Heart right ventricle (tissue), 16 donors: ENCODE measurements at regions not wholly inside any gene's neighbourhood (a gene's known extent, or its start where the extent isn't known, plus 50 kb on each side); places are given as distances from the start of the nearest gene placed in this dataset.

Experiments
- ATAC-seq, 8 donors: fragments of 200-7000 bp; cut with Tn5 transposase; one replicate each; pipeline ENCODE4 v1.9.1; 2020; ENCODE audit warnings: mild to moderate bottlenecking in 8 of 8, moderate library complexity in 8 of 8, moderate number of reproducible peaks in 1 of 8
- DNase-seq, 2 donors: peaks; one replicate each; pipeline ENCODE4 v3.0.0-alpha.2; 2020
- H3K27ac ChIP-seq, 10 donors: fragments of 200-600 bp; sonication (generic) in 2 of 10; one replicate each; pipeline versions ENCODE4 v1.5.0 to v1.8.0; 2020 to 2022; ENCODE audit warnings: mild to moderate bottlenecking in 3 of 10
- H3K27me3 ChIP-seq, 7 donors: fragments of 200-600 bp; one replicate each; pipeline ENCODE4 v1.8.0; 2021 to 2022; ENCODE audit warnings: mild to moderate bottlenecking in 2 of 7
- H3K36me3 ChIP-seq, 9 donors: fragments of 200-600 bp; sonication (generic) in 1 of 9; one replicate each; pipeline versions ENCODE4 v1.5.0 to v1.8.0; 2020 to 2022; ENCODE audit warnings: mild to moderate bottlenecking in 2 of 9
- H3K4me1 ChIP-seq, 9 donors: fragments of 200-600 bp; sonication (generic) in 1 of 9; one replicate each; pipeline versions ENCODE4 v1.5.0 to v1.8.0; 2020 to 2022; ENCODE audit warnings: mild to moderate bottlenecking in 4 of 9
- H3K4me3 ChIP-seq, 10 donors: fragments of 200-600 bp; sonication (generic) in 2 of 10; one replicate each; pipeline versions ENCODE4 v1.5.0 to v1.8.0; 2020 to 2022; ENCODE audit warnings: mild to moderate bottlenecking in 7 of 10, moderate library complexity in 2 of 10
- H3K9me3 ChIP-seq, 11 donors: fragments of 200-600 bp in 10 of 11; sonication (generic) in 2 of 11; one replicate each; pipeline versions ENCODE4 v1.5.0 to v1.8.0; 2013 to 2022; ENCODE audit warnings: mild to moderate bottlenecking in 2 of 11, control low read depth in 1 of 11, moderate library complexity in 1 of 11
- WGBS, 2 donors: extraction: QIAGEN DNeasy Blood & Tissue Kit; methylation state at CpG; one replicate each; pipeline ENCODE4 v1.1.7; 2013; ENCODE audit warnings: inconsistent platforms in 1 of 2; 5-methylcytosine and 5-hydroxymethylcytosine counted together
- intact Hi-C, 10 donors: fragments of 100-400 bp; cut with DNase I; formaldehyde crosslinking; loops; one replicate each; pipeline versions ENCODE4 v1.11.1 to v1.14.2; 2022
- TF ChIP-seq, protein P1 (sequence below), 9 donors: fragments of 200-600 bp; sonication (generic) in 2 of 9; IDR thresholded peaks; one replicate each; pipeline versions ENCODE4 v1.5.0 to v1.8.0; 2021 to 2022; ENCODE audit warnings: antibody characterized with exemption in 9 of 9, mild to moderate bottlenecking in 5 of 9, moderate library complexity in 1 of 9
- donor health status: Arrhythmogenic right ventricular cardiomyopathy.
- donor health status: ischemic (EF 13 %, LVEDD 7.1; RV severe dilation, severe dysfunction).
- donor health status: healthy with polysubstance abuse.
- donor health status: DM: no; HTN: yes; CAD: no.
- donor health status: DM: no; HTN: no; CAD: no.
- donor health status: ischemic (EF 25% LVEDD 6.9; RV normal size, moderate dysfunction).
- donor health status: ischemic (EF 25% LVEDD 5.7; RV mildly dilated, moderate dysfunction).
- donor health status: healthy.
- donor health status: DM: yes; HTN: yes; CAD: no.
- donor health status: Ischemic cardiomyopathy.
- donor health status: ischemic (EF 35%, LVEDD 5.7; RV mildly dilated, moderate dysfunction).
- donor health status: nonischemic (EF 11% LVEDD 7.7; RV severe dilation, severe dysfunction).
- donor health status: DM: yes; HTN: yes; CAD: no.
- donor health status: PGD.
- donor health status: ischemic (EF 29% LVEDD 5.4; RV normal size, mild dysfunction).
- donor health status: nonischemic (EF 23%, LVEDD 6.1; RV moderate dilation, normal function).

DNA sequence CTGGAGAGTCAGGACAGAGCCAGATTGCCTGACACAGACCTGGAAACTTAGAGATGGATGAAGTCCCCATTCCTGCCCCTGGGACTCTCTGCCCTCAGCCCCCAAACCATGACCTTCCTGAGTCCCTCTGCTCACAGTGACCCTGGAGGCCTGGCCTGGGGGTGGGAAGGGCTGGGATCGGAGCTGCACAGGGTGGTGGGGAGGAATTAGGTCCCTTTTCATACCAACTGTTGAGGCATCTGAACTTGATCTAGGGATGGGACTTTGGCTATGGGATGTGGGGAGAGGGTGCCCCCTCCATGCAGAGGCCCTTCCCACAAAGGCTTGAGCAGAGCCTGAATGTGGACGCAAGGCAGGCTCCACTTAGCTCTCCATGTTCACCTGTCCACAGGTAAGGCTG is 144.1 kb downstream of the MRPL14 start:
- H3K4me1 ChIP-seq: peaks cover 0 to 31% (median 4%) of the 10 kb centered on the region in 9 donors
- WGBS, 2 donors: 47 to 94% methylated on average over 2 of the region's 2 CpGs
- H3K27ac ChIP-seq: peak overlapping the region in 2 of 10 donors; percentile 39 to 41
- H3K27me3 ChIP-seq: peaks cover 0 to 4% (median 0%) of the 10 kb centered on the region in 7 donors
- H3K36me3 ChIP-seq: no peaks in the 10 kb centered on the region
- ATAC-seq: peak in 1 of 8 donors; percentile 6
- no peak overlapping the region for H3K4me3 ChIP-seq
- no peaks in the 10 kb centered on the region for H3K9me3 ChIP-seq
- intact Hi-C loops: no loop called here
- TF ChIP-seq, protein P1, sequence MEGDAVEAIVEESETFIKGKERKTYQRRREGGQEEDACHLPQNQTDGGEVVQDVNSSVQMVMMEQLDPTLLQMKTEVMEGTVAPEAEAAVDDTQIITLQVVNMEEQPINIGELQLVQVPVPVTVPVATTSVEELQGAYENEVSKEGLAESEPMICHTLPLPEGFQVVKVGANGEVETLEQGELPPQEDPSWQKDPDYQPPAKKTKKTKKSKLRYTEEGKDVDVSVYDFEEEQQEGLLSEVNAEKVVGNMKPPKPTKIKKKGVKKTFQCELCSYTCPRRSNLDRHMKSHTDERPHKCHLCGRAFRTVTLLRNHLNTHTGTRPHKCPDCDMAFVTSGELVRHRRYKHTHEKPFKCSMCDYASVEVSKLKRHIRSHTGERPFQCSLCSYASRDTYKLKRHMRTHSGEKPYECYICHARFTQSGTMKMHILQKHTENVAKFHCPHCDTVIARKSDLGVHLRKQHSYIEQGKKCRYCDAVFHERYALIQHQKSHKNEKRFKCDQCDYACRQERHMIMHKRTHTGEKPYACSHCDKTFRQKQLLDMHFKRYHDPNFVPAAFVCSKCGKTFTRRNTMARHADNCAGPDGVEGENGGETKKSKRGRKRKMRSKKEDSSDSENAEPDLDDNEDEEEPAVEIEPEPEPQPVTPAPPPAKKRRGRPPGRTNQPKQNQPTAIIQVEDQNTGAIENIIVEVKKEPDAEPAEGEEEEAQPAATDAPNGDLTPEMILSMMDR (IDR thresholded peaks at IDR 0.05): no peak
- DNase-seq: no peak

DNA sequence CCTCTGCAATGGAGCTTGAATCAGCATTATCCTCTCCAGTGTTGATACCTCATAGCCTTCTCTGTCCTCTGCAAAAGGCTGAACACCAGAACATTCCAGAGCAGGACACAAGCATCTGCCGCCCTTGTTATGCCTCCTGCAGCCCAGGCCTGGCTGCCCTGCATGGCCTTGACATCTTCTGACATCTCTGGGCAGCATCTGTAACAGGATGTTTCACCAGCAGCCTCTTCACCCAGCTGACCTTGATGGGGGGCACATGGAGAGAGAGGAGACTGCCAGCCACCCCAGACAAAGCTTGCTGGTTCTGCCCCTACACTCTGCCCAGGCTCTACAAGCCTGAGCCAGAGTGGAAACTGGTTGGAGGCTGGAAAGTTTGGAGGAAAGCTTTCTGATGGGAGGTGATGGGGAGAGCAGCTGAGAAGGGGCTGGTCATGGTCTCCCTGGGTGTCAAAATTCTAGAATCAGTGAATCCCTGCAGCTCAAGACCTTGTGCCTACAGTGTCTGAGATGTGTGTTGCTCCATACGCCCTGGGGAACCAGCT is 145.1 kb downstream of the MRPL14 start:
- H3K4me3 ChIP-seq: no peak overlapping the region
- H3K9me3 ChIP-seq: no peaks in the 10 kb centered on the region
- no peak for ATAC-seq
- H3K36me3 ChIP-seq: no peaks in the 10 kb centered on the region
- DNase-seq: no peak
- intact Hi-C loops: no loop called here
- 50% methylated on average over 2 of the region's 2 CpGs for WGBS, 2 donors
- H3K27ac ChIP-seq: peak overlapping the region in 2 of 10 donors; percentile 39 to 41
- TF ChIP-seq, protein P1 (IDR thresholded peaks at IDR 0.05): no peak
- peaks cover 0 to 21% (median 4%) of the 10 kb centered on the region in 9 donors for H3K4me1 ChIP-seq
- peaks cover 0 to 4% (median 0%) of the 10 kb centered on the region in 7 donors for H3K27me3 ChIP-seq

DNA sequence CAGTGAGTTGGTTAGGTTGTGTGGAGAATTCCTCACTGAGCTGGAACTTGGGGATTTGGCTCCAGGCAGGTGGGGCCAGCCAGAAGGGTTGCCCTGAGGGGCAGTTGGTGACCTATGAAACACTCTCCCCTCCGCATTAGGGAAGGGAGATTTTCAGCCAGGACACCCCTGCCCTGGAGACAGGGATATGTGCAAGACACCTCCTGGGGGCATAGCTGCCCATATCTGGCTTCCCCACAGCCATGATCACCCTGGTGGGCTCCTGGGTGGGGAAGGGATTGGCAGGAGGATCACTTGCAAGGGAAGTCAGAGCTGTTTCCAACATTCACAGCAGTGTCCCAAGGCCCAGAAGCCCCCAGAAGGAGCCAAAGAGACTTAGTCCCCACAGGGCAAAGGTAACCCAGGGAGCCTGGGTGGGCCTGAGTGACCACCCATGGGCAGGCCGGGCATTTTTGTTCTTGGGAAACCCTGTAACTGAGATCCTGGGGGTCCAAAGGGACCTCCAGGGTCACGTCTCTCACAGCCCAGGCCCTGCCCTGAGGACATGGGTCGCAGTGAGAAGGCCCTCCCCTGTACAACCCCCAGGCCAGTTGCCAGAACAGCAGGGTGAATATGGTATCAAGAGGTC is 145.8 kb downstream of the MRPL14 start:
- no peaks in the 10 kb centered on the region for H3K36me3 ChIP-seq
- peaks cover 0 to 1% (median 0%) of the 10 kb centered on the region in 11 donors for H3K9me3 ChIP-seq
- TF ChIP-seq, protein P1 (IDR thresholded peaks at IDR 0.05): no peak
- intact Hi-C loops: no loop called here
- DNase-seq: no peak
- no peak for ATAC-seq
- no peak overlapping the region for H3K27ac ChIP-seq
- peaks cover 0 to 16% (median 4%) of the 10 kb centered on the region in 9 donors for H3K4me1 ChIP-seq
- WGBS, 2 donors: 84 to 88% methylated on average over 4 of the region's 4 CpGs
- H3K4me3 ChIP-seq: no peak overlapping the region
- H3K27me3 ChIP-seq: peaks cover 0 to 4% (median 0%) of the 10 kb centered on the region in 7 donors

DNA sequence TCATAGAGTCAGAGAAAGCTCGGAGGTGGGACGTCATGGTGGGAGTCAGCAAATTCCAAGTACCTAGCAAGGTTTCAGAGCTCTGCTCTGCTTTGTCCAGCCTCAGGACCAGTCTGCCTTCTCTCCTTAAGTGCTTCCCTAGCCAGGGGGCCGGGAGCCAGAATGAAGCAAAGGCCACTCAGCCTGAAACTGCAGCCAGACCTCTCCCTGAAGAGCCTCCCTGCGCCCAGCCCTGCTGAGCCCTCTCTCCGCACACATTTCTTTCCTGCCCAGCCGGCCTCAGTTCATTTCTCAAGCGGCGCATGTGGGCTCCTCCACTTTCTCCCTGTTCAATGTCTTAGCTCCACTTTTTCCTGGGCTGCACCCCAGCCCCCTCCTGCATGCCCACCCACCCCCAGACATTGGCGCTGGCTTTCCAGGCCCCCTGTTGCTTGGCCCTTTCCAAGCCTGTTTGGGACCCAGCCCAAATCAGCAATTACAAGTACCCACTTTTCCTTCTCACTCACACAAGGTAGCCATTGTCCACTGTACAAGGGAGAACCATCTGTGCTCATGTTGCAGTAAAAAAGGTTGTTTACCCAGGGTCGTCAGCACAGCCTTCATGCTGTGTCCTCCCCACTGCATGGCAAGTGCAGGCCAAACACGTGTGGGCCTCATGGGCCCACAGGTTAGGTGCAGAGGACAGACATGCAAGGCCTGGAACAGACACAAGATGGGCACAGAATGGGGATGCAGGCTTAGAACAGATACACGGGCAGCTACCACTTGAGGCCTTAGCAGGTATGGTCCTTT is 147.1 kb downstream of the MRPL14 start:
- H3K4me1 ChIP-seq: peaks cover 0 to 16% (median 4%) of the 10 kb centered on the region in 9 donors
- WGBS, 2 donors: 81 to 86% methylated on average over 12 of the region's 12 CpGs
- peak in 2 of 8 donors; percentile 27 to 44 for ATAC-seq
- H3K4me3 ChIP-seq: no peak overlapping the region
- TF ChIP-seq, protein P1 (IDR thresholded peaks at IDR 0.05): no peak
- no peak overlapping the region for H3K27ac ChIP-seq
- DNase-seq: no peak
- intact Hi-C loops: no loop called here
- peaks cover 0 to 4% (median 0%) of the 10 kb centered on the region in 7 donors for H3K27me3 ChIP-seq
- H3K9me3 ChIP-seq: peaks cover 0 to 8% (median 0%) of the 10 kb centered on the region in 11 donors
- H3K36me3 ChIP-seq: no peaks in the 10 kb centered on the region
